WTC11 (cell line): ENCODE measurements at regions not wholly inside any gene's neighbourhood (a gene's known extent, or its start where the extent isn't known, plus 50 kb on each side); places are given as distances from the start of the nearest gene placed in this dataset.

Experiments
- ATAC-seq: fragments of 200-7000 bp; cut with Tn5 transposase; 2 replicates; pipeline ENCODE4 v1.10.0; 2021; ENCODE audit warnings: mild to moderate bottlenecking, moderate library complexity
- CTCF ChIA-PET: fragments of 300-600 bp; sonication (Branson Sonifier 250); formaldehyde crosslinking; loops from one replicate; lab custom pipeline; 2021; ENCODE audit warnings: antibody characterized with exemption; lab: Charles Lee
- POLR2A ChIA-PET: fragments of 350-600 bp; sonication (Branson Sonifier 250); formaldehyde crosslinking; loops from one replicate; lab custom pipeline; 2021; ENCODE audit warnings: antibody characterized with exemption; lab: Charles Lee
- DNase-seq: peaks from one replicate; pipeline ENCODE4 v3.0.0; 2021; ENCODE audit warnings: low spot score
- H3K27ac Mint-ChIP-seq: 2 replicates; pipeline ENCODE4 v1.8.0; 2021; ENCODE audit warnings: mixed read lengths
- H3K27me3 Mint-ChIP-seq: 2 replicates; pipeline ENCODE4 v1.8.0; 2021; ENCODE audit warnings: low read depth, mild to moderate bottlenecking, moderate library complexity, mixed read lengths
- H3K36me3 Mint-ChIP-seq: 2 replicates; pipeline ENCODE4 v1.8.0; 2021; ENCODE audit warnings: mixed read lengths
- H3K4me1 Mint-ChIP-seq: 2 replicates; pipeline ENCODE4 v1.8.0; 2022; ENCODE audit warnings: mixed read lengths
- H3K4me3 Mint-ChIP-seq: 2 replicates; pipeline ENCODE4 v1.8.0; 2021; ENCODE audit warnings: mild to moderate bottlenecking, moderate library complexity, mixed read lengths
- H3K9me3 Mint-ChIP-seq: 2 replicates; pipeline ENCODE4 v1.8.0; 2021; ENCODE audit warnings: mixed read lengths
- NR1H2 ChIP-seq: sonication (generic); formaldehyde crosslinking; IDR thresholded peaks from 2 replicates; pipeline ENCODE4 v1.9.0; 2021; ENCODE audit warnings: mild to moderate bottlenecking, moderate library complexity, missing genetic modification reagents
- ZBTB21 ChIP-seq: sonication (generic); formaldehyde crosslinking; IDR thresholded peaks from 2 replicates; pipeline ENCODE4 v1.8.1; 2023; ENCODE audit warnings: mild to moderate bottlenecking, missing genetic modification reagents, borderline replicate concordance
- ZNF121 ChIP-seq: sonication (generic); formaldehyde crosslinking; IDR thresholded peaks from 2 replicates; pipeline ENCODE4 v1.8.0; 2023; ENCODE audit warnings: missing genetic modification reagents
- ZNF232 ChIP-seq: sonication (generic); formaldehyde crosslinking; IDR thresholded peaks from 2 replicates; pipeline ENCODE4 v1.8.0; 2022; ENCODE audit warnings: mild to moderate bottlenecking, missing genetic modification reagents
- ZNF317 ChIP-seq: sonication (generic); formaldehyde crosslinking; IDR thresholded peaks from 2 replicates; pipeline ENCODE4 v1.8.1; 2023; ENCODE audit warnings: low read depth, mild to moderate bottlenecking, moderate library complexity, missing genetic modification reagents, borderline replicate concordance
- TF ChIP-seq, protein P1 (sequence below): sonication (generic); formaldehyde crosslinking; IDR thresholded peaks from 2 replicates; pipeline ENCODE4 v1.8.0; 2023; ENCODE audit warnings: missing genetic modification reagents, mild to moderate bottlenecking, borderline replicate concordance
- TF ChIP-seq, protein P2 (sequence below): fragments of 250-450 bp; sonication (Bioruptor Pico); IDR thresholded peaks from 2 replicates; pipeline ENCODE4 v2.1.2; 2022; ENCODE audit warnings: mild to moderate bottlenecking, moderate library complexity
- TF ChIP-seq, protein P3 (sequence below): sonication (generic); formaldehyde crosslinking; IDR thresholded peaks from 2 replicates; pipeline ENCODE4 v1.8.1; 2023; ENCODE audit warnings: mild to moderate bottlenecking, missing genetic modification reagents
- TF ChIP-seq, protein P4 (sequence below): sonication (generic); formaldehyde crosslinking; IDR thresholded peaks from 2 replicates; pipeline ENCODE4 v1.8.0; 2022; ENCODE audit warnings: mild to moderate bottlenecking, missing genetic modification reagents
- TF ChIP-seq, protein P5 (sequence below): sonication (generic); formaldehyde crosslinking; IDR thresholded peaks from 2 replicates; pipeline ENCODE4 v1.8.1; 2022; ENCODE audit warnings: low read depth, mild to moderate bottlenecking, moderate library complexity, missing genetic modification reagents, borderline replicate concordance
- TF ChIP-seq, protein P6 (sequence below): sonication (generic); formaldehyde crosslinking; IDR thresholded peaks from 2 replicates; pipeline ENCODE4 v1.8.0; 2022; ENCODE audit warnings: mild to moderate bottlenecking, missing genetic modification reagents
- TF ChIP-seq, protein P7 (sequence below): sonication (generic); formaldehyde crosslinking; IDR thresholded peaks from 2 replicates; pipeline ENCODE4 v1.8.1; 2022; ENCODE audit warnings: low read depth, missing genetic modification reagents, borderline replicate concordance

DNA sequence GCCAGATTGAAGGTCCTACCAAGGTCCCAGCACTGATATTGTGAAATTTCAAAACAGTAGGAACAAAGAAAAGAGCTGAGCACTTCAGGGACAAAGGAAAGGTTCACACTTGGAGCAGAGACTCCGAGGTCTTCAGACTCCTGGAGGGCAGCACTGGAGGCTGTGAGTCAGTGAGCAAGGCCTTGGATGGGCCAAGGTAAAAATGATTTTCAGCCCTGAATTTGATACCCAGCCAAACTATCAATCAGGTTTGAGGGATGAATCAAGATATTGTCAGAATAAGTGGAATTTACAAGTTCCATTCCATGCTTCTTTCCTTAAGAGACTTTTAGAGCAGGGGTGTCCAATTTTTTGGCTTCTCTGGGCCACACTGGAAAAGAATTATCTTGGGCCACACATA is 111.7 kb downstream of the ADRA2C start:
- DNase-seq (no peak), ATAC-seq (no peak)
- Mint-ChIP-seq H3K36me3 (peaks cover 10% of the 10 kb centered on the region), H3K27ac (no peak overlapping the region), H3K4me3 (no peak overlapping the region), H3K4me1 (peaks cover 27% of the 10 kb centered on the region), H3K9me3 (peaks cover 17% of the 10 kb centered on the region), H3K27me3 (peaks cover 45% of the 10 kb centered on the region)
- ChIA-PET POLR2A (no interaction called here), CTCF (interaction anchor here (0.6 to 4.1 kb wide), 7 partner anchors 14 to 363 kb away, joined by 3 to 115 read pairs (median 3); no protein-coding TSS in a partner anchor)
- no peak for TF ChIP-seq ZNF232 (CRISPR knock-in tag)
- TF ChIP-seq, protein P1, sequence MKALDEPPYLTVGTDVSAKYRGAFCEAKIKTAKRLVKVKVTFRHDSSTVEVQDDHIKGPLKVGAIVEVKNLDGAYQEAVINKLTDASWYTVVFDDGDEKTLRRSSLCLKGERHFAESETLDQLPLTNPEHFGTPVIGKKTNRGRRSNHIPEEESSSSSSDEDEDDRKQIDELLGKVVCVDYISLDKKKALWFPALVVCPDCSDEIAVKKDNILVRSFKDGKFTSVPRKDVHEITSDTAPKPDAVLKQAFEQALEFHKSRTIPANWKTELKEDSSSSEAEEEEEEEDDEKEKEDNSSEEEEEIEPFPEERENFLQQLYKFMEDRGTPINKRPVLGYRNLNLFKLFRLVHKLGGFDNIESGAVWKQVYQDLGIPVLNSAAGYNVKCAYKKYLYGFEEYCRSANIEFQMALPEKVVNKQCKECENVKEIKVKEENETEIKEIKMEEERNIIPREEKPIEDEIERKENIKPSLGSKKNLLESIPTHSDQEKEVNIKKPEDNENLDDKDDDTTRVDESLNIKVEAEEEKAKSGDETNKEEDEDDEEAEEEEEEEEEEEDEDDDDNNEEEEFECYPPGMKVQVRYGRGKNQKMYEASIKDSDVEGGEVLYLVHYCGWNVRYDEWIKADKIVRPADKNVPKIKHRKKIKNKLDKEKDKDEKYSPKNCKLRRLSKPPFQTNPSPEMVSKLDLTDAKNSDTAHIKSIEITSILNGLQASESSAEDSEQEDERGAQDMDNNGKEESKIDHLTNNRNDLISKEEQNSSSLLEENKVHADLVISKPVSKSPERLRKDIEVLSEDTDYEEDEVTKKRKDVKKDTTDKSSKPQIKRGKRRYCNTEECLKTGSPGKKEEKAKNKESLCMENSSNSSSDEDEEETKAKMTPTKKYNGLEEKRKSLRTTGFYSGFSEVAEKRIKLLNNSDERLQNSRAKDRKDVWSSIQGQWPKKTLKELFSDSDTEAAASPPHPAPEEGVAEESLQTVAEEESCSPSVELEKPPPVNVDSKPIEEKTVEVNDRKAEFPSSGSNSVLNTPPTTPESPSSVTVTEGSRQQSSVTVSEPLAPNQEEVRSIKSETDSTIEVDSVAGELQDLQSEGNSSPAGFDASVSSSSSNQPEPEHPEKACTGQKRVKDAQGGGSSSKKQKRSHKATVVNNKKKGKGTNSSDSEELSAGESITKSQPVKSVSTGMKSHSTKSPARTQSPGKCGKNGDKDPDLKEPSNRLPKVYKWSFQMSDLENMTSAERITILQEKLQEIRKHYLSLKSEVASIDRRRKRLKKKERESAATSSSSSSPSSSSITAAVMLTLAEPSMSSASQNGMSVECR (CRISPR knock-in tag) = no peak
- TF ChIP-seq ZNF121 = no peak
- TF ChIP-seq, protein P2, sequence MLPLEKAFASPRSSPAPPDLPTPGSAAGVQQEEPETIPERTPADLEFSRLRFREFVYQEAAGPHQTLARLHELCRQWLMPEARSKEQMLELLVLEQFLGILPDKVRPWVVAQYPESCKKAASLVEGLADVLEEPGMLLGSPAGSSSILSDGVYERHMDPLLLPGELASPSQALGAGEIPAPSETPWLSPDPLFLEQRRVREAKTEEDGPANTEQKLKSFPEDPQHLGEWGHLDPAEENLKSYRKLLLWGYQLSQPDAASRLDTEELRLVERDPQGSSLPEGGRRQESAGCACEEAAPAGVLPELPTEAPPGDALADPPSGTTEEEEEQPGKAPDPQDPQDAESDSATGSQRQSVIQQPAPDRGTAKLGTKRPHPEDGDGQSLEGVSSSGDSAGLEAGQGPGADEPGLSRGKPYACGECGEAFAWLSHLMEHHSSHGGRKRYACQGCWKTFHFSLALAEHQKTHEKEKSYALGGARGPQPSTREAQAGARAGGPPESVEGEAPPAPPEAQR (CRISPR knock-in tag) = no peak
- TF ChIP-seq ZNF317 (CRISPR knock-in tag) = no peak
- TF ChIP-seq, protein P3, sequence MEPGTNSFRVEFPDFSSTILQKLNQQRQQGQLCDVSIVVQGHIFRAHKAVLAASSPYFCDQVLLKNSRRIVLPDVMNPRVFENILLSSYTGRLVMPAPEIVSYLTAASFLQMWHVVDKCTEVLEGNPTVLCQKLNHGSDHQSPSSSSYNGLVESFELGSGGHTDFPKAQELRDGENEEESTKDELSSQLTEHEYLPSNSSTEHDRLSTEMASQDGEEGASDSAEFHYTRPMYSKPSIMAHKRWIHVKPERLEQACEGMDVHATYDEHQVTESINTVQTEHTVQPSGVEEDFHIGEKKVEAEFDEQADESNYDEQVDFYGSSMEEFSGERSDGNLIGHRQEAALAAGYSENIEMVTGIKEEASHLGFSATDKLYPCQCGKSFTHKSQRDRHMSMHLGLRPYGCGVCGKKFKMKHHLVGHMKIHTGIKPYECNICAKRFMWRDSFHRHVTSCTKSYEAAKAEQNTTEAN (CRISPR knock-in tag) = no peak
- TF ChIP-seq, protein P4, sequence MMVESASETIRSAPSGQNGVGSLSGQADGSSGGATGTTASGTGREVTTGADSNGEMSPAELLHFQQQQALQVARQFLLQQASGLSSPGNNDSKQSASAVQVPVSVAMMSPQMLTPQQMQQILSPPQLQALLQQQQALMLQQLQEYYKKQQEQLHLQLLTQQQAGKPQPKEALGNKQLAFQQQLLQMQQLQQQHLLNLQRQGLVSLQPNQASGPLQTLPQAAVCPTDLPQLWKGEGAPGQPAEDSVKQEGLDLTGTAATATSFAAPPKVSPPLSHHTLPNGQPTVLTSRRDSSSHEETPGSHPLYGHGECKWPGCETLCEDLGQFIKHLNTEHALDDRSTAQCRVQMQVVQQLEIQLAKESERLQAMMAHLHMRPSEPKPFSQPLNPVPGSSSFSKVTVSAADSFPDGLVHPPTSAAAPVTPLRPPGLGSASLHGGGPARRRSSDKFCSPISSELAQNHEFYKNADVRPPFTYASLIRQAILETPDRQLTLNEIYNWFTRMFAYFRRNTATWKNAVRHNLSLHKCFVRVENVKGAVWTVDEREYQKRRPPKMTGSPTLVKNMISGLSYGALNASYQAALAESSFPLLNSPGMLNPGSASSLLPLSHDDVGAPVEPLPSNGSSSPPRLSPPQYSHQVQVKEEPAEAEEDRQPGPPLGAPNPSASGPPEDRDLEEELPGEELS (CRISPR knock-in tag) = no peak
- TF ChIP-seq ZBTB21 (CRISPR knock-in tag) = no peak
- TF ChIP-seq NR1H2 (CRISPR knock-in tag) = no peak
- TF ChIP-seq, protein P5, sequence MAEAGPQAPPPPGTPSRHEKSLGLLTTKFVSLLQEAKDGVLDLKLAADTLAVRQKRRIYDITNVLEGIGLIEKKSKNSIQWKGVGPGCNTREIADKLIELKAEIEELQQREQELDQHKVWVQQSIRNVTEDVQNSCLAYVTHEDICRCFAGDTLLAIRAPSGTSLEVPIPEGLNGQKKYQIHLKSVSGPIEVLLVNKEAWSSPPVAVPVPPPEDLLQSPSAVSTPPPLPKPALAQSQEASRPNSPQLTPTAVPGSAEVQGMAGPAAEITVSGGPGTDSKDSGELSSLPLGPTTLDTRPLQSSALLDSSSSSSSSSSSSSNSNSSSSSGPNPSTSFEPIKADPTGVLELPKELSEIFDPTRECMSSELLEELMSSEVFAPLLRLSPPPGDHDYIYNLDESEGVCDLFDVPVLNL = no peak
- TF ChIP-seq, all 79 proteins: peak for 0

DNA sequence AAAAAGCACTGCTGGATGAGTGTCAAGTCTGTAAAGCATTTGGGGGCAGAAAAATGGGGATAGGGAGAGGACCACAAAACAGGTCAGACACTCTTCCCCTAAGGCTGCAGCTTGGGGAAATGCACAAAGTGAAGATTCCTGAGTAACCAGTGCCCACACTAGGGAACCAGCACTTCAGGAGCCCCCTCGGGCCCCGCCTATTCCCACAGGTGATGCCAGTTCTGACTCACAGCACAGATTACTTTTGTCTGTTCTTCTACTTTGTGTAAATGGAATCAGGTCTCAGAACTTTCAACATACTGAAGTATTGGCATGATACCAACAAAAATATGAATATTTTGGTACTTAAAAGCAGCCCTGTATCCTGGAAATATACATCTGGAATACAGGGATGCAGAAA is 112.5 kb downstream of the ADRA2C start:
- ATAC-seq = no peak
- Mint-ChIP-seq H3K36me3 (peaks cover 10% of the 10 kb centered on the region), H3K27ac (no peak overlapping the region), H3K4me3 (no peak overlapping the region), H3K27me3 (peaks cover 37% of the 10 kb centered on the region), H3K4me1 (peaks cover 20% of the 10 kb centered on the region), H3K9me3 (peaks cover 17% of the 10 kb centered on the region)
- ChIA-PET CTCF (interaction anchor here (0.7 to 4.3 kb wide), 7 partner anchors 15 to 364 kb away, joined by 3 to 115 read pairs (median 4); partner anchors contain the start of gene ADRA2C), POLR2A (no interaction called here)
- no peak for DNase-seq
- TF ChIP-seq, protein P6, sequence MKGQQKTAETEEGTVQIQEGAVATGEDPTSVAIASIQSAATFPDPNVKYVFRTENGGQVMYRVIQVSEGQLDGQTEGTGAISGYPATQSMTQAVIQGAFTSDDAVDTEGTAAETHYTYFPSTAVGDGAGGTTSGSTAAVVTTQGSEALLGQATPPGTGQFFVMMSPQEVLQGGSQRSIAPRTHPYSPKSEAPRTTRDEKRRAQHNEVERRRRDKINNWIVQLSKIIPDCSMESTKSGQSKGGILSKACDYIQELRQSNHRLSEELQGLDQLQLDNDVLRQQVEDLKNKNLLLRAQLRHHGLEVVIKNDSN = no peak
- no peak for TF ChIP-seq ZNF121
- TF ChIP-seq, protein P7, sequence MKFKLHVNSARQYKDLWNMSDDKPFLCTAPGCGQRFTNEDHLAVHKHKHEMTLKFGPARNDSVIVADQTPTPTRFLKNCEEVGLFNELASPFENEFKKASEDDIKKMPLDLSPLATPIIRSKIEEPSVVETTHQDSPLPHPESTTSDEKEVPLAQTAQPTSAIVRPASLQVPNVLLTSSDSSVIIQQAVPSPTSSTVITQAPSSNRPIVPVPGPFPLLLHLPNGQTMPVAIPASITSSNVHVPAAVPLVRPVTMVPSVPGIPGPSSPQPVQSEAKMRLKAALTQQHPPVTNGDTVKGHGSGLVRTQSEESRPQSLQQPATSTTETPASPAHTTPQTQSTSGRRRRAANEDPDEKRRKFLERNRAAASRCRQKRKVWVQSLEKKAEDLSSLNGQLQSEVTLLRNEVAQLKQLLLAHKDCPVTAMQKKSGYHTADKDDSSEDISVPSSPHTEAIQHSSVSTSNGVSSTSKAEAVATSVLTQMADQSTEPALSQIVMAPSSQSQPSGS (CRISPR knock-in tag) = no peak
